HG03439 (cell line): ENCODE measurements at regions not wholly inside any gene's neighbourhood (a gene's known extent, or its start where the extent isn't known, plus 50 kb on each side); places are given as distances from the start of the nearest gene placed in this dataset.
"Not testable (repeated sequence)": the region's sequence is repeated elsewhere in the genome, so short reads cannot be mapped to it uniquely, and the experiment has no call there.

Experiments
- ATAC-seq: cut with Tn5 transposase; IDR thresholded peaks from one replicate; pipeline ENCODE4 v1.9.1; 2021; ENCODE audit warnings: mild to moderate bottlenecking, moderate library complexity; ENCODE audit not compliant: unreplicated experiment

DNA sequence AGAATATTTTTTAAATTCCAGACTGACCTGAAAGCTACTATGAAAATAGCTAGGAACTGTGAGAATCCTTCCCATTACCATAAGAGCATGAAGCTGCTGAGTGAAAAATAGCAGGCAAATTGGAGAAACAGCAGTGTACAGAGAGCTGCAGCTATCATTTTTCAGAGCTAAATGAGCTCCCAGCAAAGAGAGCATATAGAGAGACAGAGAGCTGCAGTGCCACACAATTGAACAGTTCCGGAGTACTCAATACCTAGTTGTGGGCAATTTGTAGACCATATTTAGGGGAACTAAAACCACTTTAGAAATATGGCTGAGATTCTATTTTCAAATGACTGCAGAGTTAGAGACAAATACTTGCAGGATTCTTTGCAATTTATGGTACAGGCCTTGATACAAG lies 645.3 kb downstream of the STK39 start:
- no peak for ATAC-seq

DNA sequence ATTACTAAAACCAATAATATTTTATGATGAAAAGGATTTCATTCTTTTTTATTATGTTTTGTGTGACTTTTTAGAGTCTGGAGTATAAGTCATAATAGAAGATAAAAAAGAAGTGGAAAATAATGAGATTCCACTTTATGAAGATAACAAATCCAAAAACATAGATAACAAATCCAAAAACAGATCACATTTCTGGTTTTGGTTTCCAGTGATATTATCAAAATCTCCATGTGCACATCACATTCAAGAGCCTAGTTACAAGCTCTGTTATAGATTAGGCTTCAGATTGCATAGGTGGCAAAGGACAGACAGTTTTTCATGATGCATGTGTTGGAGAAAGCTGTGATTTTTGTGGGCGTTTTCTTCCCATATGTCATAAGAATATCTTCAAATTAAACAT lies 648.2 kb downstream of the STK39 start:
- ATAC-seq = no peak

DNA sequence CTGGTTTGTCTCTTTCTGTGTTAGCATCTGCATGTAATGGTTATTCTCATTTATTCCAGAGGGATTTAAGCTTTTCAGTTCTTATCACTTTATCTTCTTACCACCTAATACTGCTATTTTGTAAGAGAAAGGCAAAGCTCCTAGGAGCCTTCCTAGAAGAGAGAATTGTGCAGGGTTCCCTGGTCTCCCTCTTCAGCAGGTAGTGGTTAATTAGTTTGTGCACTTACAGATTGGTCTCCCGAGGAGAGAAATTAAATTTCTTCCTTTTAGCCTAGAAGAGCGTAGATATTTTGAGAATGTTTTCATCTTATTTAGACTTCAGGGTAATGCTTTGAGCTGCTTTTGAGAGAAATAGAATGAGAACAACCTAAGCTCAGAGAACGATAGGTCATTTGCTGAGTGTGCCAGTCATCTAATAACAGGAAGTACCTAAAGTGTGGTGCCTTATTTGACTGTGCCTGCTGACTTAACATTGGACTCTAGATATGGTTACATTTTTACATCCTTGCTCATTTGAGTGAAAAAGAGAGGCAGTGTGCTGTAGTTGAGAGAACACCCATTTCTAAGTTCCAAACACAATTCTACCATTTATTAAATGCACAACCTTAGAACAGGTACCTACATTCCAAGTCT lies 651.4 kb downstream of the STK39 start:
- ATAC-seq = peak; percentile 77

DNA sequence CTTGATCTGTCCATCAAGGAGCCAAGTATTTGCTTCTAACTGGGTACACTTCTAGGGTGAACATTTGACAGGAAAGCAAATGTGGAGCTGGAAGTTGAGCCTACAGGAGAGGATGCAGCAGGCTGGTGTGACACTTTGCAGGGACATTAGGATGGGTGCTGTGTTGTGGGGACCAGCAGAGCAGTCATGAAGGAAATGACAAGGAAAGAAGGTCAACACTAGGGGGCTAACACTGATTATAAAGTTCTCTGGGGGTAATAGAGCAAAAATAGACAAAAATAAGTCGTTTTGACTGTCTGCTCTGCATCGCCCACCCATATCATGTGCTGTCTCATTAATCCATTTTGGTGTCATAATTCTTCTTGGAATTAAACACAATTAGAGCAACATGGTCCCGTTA lies 652.4 kb downstream of the STK39 start:
- no peak for ATAC-seq

DNA sequence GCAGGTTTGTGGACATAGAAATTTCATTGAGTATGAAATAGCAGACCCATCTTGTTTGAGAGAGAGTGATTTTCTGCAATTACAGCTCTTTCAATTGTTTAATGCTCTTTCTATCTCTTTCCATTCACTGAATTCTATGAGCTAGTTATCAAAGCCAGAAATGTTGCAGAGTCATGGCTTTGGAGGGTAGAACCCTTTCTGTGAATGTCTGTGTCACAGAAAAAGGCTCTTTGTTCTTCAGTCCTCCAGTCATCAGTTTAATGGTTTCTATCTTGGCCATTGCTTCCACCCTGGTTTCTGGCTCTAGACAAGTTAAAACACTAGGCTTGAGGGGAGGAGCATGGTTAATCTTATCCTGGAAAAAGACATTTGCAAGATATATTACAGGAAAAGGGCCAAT lies 655.0 kb downstream of the STK39 start:
- no peak for ATAC-seq

DNA sequence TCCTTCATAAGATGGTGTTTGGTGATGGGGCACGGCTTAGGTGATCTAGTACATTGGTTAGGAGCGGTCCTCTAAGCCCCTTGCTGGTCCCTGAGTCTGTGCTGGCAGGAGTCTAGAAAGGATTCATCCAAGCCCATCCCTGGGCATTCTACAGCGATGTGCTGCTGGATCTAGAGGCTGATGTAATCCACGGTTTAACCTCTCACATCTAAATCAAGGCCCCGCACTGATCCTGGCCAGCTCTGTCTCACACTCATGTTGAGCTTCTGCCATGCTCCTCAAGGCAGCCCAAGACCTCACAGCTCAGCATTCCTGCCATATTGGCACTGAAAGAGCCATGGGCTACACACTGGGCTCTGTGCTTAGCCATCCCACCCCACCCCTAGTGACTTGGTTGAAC lies 664.8 kb downstream of the STK39 start:
- no peak for ATAC-seq

DNA sequence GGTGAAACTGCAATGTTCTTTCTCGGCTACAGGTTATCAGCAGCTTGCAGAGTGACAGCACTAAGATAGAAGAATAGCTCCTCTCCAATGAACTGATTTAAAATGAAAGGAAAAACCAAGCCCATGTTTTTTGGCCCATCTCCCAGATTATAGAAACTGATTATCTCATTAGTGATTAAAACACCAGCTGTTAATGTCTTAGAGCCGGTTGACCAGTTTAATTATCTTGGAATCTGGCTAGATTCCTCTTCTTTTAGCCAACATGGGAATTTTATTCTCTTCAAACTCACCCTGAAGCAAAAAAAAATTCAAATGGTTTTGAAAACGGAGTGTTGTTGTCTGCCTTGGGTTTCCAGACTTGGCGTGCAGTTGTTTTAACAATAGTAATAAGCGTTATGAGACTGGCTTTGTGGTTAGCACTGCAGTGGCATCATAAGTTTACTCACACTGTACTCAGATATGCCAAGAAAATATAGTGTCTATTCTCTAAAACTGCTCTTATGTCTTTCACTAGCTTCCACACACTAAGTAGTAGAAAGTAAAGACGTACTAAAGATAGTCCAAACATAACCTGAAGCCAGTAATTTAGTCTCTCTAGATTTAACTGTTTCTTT lies 665.3 kb downstream of the STK39 start:
- ATAC-seq = no peak

DNA sequence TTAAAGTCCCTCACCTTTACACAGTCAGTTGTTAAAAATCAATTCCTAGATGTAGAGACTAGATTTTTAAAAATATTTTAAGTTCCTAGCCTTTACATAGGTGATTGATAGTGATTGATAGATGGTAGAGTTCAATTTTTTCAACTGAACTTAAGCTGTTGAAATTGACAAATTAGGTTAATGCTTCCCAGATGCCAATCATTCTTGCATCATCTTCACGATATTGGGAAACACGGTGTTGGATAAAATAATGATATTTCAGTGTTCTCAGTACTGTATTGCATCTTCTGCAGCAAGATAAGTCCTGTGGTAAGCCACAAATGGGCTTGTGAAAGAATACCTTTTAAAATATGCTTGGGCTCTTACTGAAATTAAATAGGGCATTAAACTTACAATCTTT lies 667.6 kb downstream of the STK39 start:
- ATAC-seq = no peak

DNA sequence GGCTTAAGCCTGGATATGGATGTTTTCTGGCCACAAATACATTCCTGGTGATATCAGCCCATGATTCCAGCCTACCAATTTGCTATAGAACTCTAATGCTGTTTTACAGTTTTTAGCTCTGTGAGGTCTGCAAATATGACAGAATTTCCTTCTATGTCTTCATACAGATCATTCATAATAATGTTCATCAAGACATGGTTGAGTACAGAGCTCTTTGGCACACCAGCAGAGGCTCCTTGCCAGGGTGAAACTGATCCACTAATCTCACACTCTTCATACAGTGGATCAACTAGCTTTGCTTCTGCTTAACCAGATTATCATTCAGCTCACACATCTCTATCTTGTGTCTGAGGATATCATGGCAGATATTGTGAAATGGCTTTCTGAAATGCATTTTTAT lies 672.1 kb downstream of the STK39 start:
- no peak for ATAC-seq

DNA sequence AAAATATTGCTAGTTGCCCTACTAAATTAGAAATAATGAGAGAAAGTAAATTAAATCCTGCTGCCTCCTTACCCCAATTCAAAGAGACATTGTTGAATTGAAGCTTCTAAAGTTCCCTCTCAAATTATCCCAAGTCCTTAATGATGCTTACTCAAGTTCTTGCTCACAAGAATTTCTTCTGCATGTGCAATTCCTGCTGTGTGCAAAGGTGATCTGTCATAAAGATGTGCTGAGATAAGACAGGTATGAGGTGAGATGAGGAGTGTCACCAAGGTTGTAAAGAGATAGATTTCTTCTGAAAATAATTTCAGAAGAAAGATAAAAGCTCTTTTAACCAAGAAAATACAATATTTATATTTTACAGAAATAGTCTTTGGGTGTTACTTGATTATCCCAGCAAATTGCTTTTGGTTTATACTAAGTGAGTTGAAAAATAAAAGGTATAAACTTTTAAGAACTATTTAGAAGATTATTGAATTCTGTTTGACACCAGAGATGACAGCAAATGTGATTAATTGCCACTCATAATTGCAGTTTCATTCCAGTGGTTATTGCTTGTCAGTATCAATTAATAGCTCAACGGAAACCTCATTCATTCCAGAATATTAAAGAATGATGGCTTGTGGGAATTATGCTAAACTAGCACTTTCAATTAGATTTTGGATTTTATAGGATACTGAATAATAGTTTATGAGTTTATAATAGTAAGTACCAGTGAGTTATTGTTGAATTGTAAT lies 674.3 kb downstream of the STK39 start:
- no peak for ATAC-seq

DNA sequence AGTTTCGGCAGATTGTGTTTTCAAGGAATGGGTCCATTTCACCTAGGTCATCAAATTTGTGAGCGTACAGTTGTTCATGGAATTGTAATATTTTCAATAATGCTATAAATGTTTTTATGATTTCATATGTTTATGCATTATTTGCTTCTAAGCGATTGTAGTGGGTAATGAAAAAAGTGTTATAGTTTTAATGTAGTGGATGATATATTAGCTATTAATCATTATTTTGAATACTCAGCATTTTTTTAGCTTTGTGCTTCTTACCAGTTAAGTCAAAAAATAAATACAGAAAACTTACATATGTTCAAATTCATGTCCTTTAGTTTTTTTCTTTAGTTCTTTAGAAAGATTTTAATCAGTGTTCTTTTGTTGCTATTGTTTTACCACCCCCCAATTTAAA lies 677.0 kb downstream of the STK39 start:
- no peak for ATAC-seq

DNA sequence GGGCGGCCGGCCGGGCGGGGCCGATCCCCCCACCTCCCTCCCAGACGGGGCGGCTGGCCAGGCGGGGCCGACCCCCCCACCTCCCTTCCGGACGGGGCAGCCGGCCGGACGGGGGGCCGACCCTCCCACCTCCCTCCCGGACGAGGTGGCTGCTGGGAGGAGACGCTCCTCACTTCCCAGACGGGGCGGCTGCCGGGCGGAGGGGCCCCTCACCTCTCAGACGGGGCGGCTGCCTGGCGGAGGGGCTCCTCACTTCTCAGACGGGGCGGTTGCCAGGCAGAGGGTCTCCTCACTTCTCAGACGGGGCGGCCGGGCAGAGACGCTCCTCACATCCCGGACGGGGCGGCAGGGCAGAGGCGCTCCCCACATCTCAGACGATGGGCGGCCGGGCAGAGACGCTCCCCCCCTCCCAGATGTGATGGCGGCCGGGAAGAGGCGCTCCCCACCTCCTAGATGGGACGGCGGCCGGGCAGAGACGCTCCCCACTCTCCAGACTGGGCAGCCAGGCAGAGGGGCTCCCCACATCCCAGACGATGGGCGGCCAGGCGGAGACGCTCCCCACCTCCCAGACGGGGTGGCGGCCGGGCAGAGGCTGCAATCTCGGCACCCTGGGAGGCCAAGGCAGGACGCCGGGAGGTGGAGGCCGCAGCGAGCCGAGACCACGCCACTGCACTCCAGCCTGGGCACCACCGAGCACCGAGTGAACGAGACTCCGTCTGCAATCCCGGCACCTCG lies 675.8 kb downstream of the XIRP2 start:
- not testable (repeated sequence) for ATAC-seq

DNA sequence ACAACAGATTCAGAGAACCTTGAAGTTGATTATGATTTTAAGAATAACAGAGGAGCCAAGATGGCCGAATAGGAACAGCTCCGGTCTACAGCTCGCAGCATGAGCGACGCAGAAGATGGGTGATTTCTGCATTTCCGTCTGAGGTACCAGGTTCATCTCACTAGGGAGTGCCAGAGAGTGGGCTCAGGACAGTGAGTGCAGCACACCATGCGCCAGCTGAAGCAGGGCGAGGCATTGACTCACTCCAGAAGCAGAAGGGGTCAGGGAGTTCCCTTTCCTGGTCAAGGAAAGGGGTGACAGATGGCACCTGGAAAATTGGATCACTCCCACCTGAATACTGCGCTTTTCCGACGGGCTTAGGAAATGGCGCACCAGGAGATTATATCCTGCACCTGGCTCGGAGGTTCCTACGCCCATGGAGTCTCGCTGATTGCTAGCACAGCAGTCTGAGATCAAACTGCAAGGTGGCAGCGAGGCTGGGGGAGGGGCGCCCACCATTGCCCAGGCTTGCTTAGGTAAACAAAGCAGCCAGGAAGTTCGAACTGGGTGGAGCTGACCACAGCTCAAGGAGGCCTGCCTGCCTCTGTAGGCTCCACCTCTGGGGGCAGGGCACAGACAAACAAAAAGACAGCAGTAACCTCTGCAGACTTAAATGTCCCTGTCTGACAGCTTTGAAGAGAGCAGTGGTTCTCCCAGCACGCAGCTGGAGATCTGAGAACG lies 670.2 kb downstream of the XIRP2 start:
- ATAC-seq = not testable (repeated sequence)

DNA sequence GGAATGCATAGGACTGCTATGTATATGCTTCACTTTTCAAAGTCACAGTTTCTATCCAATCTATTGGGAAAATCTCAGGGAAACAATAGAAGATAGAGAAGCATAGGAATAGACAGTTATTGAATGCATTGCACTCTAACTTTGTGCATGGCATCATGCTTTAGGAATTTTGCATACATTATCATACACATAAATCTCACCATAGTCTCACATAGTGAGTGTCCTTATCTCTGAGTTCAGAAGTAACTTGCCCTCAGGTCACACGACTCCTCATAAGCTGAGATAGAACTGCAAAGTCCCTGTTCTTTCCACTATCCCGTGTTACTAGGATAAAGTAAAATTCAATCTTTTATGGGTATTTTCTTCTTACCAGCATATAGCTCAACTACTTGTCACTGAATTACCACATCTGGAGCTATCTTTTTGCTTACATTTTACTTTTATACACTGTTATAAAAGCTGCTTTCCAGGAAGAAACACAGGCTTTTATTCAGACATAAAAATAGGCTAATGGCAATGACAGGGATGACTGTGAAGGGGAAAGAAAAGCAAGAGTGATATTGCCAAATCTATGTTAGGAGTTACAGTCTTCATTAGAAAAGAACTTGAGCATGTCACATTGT lies 666.9 kb downstream of the XIRP2 start:
- ATAC-seq = no peak

DNA sequence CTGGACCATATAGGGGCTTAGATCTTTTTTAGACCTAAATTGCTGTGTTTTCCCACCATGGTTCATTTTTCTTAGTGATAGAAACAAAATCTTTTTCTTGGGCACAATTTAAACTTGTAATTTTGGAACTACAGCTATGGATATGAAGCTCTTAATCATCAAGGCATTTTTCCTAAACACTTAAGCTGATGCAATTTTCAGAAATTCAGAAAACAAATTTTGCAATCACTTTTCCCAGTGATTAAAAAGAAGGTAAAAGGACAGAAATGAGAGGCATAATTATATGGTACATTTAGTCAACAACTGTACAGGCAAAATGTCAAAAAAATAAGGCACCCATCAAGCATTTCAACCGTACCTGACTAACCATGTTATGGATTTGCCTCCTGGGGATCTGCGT lies 665.4 kb downstream of the XIRP2 start:
- no peak for ATAC-seq

DNA sequence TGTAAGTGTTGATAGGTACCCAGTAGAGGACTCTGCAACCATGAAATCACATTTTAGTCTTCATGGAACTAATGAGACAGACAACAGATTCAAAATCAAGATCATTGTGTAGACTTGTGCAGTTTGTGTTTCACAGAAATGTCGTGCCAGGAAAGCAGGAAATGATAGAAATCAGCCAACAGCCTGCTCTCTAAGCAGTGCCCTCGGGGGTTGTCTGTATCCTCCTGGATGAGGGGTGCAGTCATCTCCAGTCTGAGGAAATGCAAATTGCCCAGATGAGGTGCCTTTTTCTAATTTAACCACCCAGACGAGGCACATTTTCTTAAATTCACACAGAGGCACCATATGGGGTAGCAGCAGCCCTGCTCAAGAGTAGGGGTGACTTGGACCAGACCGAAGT lies 663.1 kb downstream of the XIRP2 start:
- no peak for ATAC-seq

DNA sequence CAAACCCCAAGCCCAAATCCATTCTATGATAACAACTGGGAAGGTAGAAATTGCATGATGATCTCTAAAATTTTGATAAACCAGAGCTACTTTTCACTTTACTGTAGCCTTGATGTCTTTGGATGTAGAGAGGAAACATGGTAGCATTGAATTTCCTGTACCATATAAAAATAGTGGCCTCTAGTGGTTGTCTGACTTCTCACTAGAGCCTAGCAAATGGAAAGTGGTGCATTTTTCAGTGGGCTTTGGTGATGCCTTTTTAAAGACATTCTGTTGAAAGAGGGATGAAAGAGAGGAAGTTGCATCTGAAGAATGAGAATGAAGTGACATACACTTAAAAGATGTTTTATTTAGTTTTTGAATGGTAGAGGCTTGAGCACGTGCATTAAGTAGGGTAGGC lies 662.2 kb downstream of the XIRP2 start:
- ATAC-seq = no peak

DNA sequence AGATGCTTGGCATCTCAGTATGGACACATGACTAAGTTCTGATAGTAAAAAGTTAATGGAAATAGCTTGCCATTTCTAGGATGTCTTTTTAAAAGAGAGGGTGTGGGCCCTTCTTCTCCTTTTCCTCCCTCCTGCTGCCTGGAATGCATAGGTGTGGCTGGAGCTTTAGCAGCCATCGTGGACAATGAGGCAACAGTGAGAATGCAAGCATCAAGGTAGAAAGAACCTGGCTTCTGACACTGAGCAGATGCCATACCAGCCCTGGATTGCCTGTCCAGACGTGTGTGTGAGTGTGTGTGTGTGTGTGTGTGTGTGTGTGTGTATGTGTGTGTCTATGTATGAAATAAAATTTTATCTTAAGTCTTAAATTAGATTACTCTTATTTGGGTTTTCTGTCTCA lies 660.1 kb downstream of the XIRP2 start:
- no peak for ATAC-seq

DNA sequence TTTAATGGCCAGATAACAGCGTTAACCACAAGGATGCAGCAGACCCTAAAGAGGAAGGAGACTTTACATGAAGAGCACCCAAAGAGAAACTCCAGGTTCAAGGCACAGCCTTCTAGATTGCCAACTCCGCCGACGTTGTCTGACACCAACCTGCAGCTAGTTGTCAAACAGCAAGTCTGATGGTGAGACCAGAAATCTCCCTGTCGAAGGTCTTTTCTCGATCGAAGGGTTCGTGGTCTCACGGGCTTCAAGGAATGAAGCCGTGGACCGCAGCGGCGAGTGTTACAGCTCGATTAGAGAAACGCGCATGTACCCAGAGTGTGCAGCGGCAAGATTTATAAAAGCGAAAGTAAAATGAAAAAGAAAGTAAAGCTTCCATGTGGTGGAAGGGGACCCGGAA lies 656.3 kb downstream of the XIRP2 start:
- no peak for ATAC-seq

DNA sequence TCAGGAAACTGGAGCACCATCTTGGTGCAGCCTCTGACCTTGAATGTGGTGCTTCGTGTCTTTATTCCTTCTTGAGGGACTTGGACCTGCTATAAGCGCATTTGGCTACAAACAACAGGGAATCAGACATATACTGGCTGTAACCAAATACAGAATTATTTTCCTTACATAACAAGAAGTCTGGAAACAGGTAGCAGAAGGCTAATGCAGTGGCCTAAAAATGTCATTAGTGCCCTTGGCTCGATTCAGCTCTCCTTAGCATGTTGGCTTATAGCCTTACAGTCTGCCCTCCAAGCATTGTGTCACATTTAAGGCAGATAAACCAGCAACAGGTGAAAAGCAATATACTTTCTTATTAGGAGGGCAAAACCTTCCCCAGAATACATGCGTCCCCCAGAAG lies 655.4 kb downstream of the XIRP2 start:
- ATAC-seq = no peak

DNA sequence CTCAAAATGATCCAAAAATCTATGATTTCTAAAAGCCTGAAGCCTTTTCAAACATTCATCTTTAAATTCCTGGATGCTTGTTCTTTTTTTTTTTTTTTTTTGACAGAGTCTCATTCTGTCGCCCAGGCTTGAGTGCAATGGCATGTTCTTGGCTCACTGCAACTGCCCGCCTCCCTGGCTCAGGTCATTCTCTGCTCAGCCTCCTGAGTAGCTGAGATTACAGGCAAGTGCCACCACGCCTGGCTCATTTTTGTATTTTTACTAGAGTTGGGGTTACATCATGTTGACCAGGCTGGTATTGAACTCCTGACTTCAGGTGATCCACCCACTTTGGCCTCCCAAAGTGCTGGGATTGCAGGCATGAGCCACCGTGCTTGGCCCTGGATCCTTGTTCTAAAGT lies 649.5 kb downstream of the XIRP2 start:
- ATAC-seq = no peak
